ENCODE measurements at regions not wholly inside any gene's neighbourhood (a gene's known extent, or its start where the extent isn't known, plus 50 kb on each side); places are given as distances from the start of the nearest gene placed in this dataset.

GRCh38 chr10:123402021-123402420, 247.8 kb downstream of the BUB3 start:
- H3K4me3 ChIP-seq (ENCODE audit: low read length): no peak overlapping the region
- H3K9me3 Mint-ChIP-seq: peaks cover 10% of the 10 kb centered on the region
- POLR2A ChIA-PET: no interaction called here
- no peak for TF ChIP-seq CTCF (IDR thresholded peaks at IDR 0.05)
- H3K27me3 Mint-ChIP-seq: peaks cover 9% of the 10 kb centered on the region
- H3K4me1 Mint-ChIP-seq (ENCODE audit: low read depth): no peaks in the 10 kb centered on the region
- H3K27ac ChIP-seq (ENCODE audit: low read depth in 1 of 2, low read length in 2 of 2): no peak overlapping the region
- no peaks in the 10 kb centered on the region for H3K36me3 ChIP-seq (ENCODE audit: insufficient read depth, low read length)
- no peaks in the 10 kb centered on the region for H3K27me3 ChIP-seq (ENCODE audit: control insufficient read depth in 1 of 2, insufficient read depth in 2 of 2, low read length in 2 of 2)
- no peak overlapping the region for H3K4me3 Mint-ChIP-seq
- intact Hi-C loops (cut with DNase I, micrococcal nuclease): no loop called here
- no peak overlapping the region for H3K27ac Mint-ChIP-seq
- H3K4me1 ChIP-seq (ENCODE audit: insufficient read depth, low read length): no peaks in the 10 kb centered on the region
- H3K36me3 Mint-ChIP-seq (ENCODE audit: low read depth): no peaks in the 10 kb centered on the region
- ATAC-seq (ENCODE audit: poor library complexity) (no peak), DNase-seq (no peak)
- H3K9me3 ChIP-seq (ENCODE audit: control insufficient read depth in 1 of 2, insufficient read depth in 1 of 2, low read length in 2 of 2): peaks cover 3 to 12% of the 10 kb centered on the region in 2 experiments
- CTCF ChIA-PET: no interaction called here

- Histone ChIP-seq H3K36me3 (ENCODE audit: insufficient read depth, low read length) (no peaks in the 10 kb centered on the region), H3K4me3 (ENCODE audit: low read length) (no peak overlapping the region), H3K27me3 (ENCODE audit: control insufficient read depth in 1 of 2, insufficient read depth in 2 of 2, low read length in 2 of 2) (no peaks in the 10 kb centered on the region), H3K4me1 (ENCODE audit: insufficient read depth, low read length) (no peaks in the 10 kb centered on the region), H3K9me3 (ENCODE audit: control insufficient read depth in 1 of 2, insufficient read depth in 1 of 2, low read length in 2 of 2) (peaks cover 3 to 12% of the 10 kb centered on the region in 2 experiments), H3K27ac (ENCODE audit: low read depth in 1 of 2, low read length in 2 of 2) (no peak overlapping the region)
- intact Hi-C loops (cut with DNase I, micrococcal nuclease): no loop called here
- peaks cover 14% of the 10 kb centered on the region for H3K27me3 Mint-ChIP-seq
- DNase-seq: peak in 3 of 14 experiments; percentile 7 to 15 (median 15)
- no peak overlapping the region for H3K4me3 Mint-ChIP-seq
- CTCF ChIA-PET: no interaction called here
- H3K27ac Mint-ChIP-seq: no peak overlapping the region
- no peaks in the 10 kb centered on the region for H3K36me3 Mint-ChIP-seq (ENCODE audit: low read depth)
- no peaks in the 10 kb centered on the region for H3K4me1 Mint-ChIP-seq (ENCODE audit: low read depth)
- POLR2A ChIA-PET: no interaction called here
- TF ChIP-seq CTCF (IDR thresholded peaks at IDR 0.05): no peak
- ATAC-seq (ENCODE audit: poor library complexity): no peak
- peaks cover 10% of the 10 kb centered on the region for H3K9me3 Mint-ChIP-seq
These were observed 248.5 kb downstream of the BUB3 start for GRCh38 chr10:123402656-123403055.

GRCh38 chr10:123404357-123404756, 250.2 kb downstream of the BUB3 start:
- Mint-ChIP-seq H3K9me3 (peaks cover 10% of the 10 kb centered on the region), H3K4me3 (no peak overlapping the region), H3K36me3 (ENCODE audit: low read depth) (no peaks in the 10 kb centered on the region), H3K27ac (no peak overlapping the region), H3K27me3 (peaks cover 14% of the 10 kb centered on the region), H3K4me1 (ENCODE audit: low read depth) (no peaks in the 10 kb centered on the region)
- no peak overlapping the region for H3K27ac ChIP-seq (ENCODE audit: low read depth in 1 of 2, low read length in 2 of 2)
- ATAC-seq (ENCODE audit: poor library complexity) (no peak), DNase-seq (no peak)
- H3K9me3 ChIP-seq (ENCODE audit: control insufficient read depth in 1 of 2, insufficient read depth in 1 of 2, low read length in 2 of 2): peaks cover 3 to 12% of the 10 kb centered on the region in 2 experiments
- H3K36me3 ChIP-seq (ENCODE audit: insufficient read depth, low read length): no peaks in the 10 kb centered on the region
- no peaks in the 10 kb centered on the region for H3K27me3 ChIP-seq (ENCODE audit: control insufficient read depth in 1 of 2, insufficient read depth in 2 of 2, low read length in 2 of 2)
- CTCF ChIA-PET: no interaction called here
- H3K4me1 ChIP-seq (ENCODE audit: insufficient read depth, low read length): no peaks in the 10 kb centered on the region
- no peak overlapping the region for H3K4me3 ChIP-seq (ENCODE audit: low read length)
- intact Hi-C loops (cut with DNase I, micrococcal nuclease): no loop called here
- POLR2A ChIA-PET: no interaction called here
- TF ChIP-seq CTCF (IDR thresholded peaks at IDR 0.05): no peak
